Neutrophil (primary cell): ENCODE measurements at regions not wholly inside any gene's neighbourhood (a gene's known extent, or its start where the extent isn't known, plus 50 kb on each side); places are given as distances from the start of the nearest gene placed in this dataset.

Source experiments
- H3K27ac ChIP-seq: fragments of 200-600 bp; sonication (generic); 2 replicates; pipeline ENCODE4 v1.5.1; 2016; ENCODE audit warnings: mild to moderate bottlenecking, moderate library complexity
- H3K27me3 ChIP-seq: fragments of 200-600 bp; sonication (generic); 2 replicates; pipeline ENCODE4 v1.6.0; 2016; ENCODE audit warnings: mild to moderate bottlenecking
- H3K36me3 ChIP-seq: fragments of 200-600 bp; sonication (generic); 2 replicates; pipeline ENCODE4 v1.5.1; 2017
- H3K4me1 ChIP-seq, 2 experiments: fragments of 200-600 bp in 1 of 2; sonication (generic) in 1 of 2; 1 replicate in 1 of 2; 2 replicates in 1 of 2; pipeline versions ENCODE4 v1.5.1 to v1.6.1; 2013 to 2016; ENCODE audit warnings: low read depth in 1 of 2, low read length in 1 of 2, mild to moderate bottlenecking in 1 of 2, moderate library complexity in 1 of 2; ENCODE audit not compliant: control insufficient read depth in 1 of 2, insufficient read depth in 1 of 2
- H3K4me3 ChIP-seq, 2 experiments: fragments of 200-600 bp in 1 of 2; sonication (generic) in 1 of 2; 1 replicate in 1 of 2; 2 replicates in 1 of 2; pipeline ENCODE4 v1.5.1; 2013 to 2016; ENCODE audit warnings: low read depth in 1 of 2, low read length in 1 of 2, mild to moderate bottlenecking in 1 of 2, moderate library complexity in 1 of 2
- H3K9me3 ChIP-seq: fragments of 200-600 bp; sonication (generic); 2 replicates; pipeline ENCODE4 v1.5.1; 2016
- CTCF ChIP-seq: fragments of 200-600 bp; sonication (generic); IDR thresholded peaks from 2 replicates; pipeline ENCODE4 v1.5.1; 2016; ENCODE audit warnings: antibody characterized with exemption

DNA sequence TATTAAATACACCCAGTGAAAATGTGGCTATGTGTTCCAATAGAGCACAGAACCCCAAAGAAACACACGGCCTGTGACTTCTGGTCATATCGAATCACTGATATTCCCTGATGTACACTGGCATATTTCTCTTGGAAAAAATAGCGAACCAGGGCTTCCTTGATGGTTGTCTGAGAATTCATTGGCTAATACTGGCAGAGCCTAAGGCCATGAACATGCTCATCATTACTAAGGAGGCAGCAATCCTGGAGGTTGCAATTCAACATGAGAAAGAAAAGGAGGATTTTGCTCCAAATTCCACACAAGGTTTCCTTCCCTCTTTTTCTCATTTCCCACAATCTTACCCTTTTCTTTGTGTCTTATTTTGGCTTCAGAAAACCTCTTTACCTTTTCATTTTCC is 212.9 kb upstream of the HMGA2 start:
- H3K4me3 ChIP-seq, result no peak overlapping the region
- H3K36me3 ChIP-seq, result no peaks in the 10 kb centered on the region
- no peak for TF ChIP-seq CTCF
- no peaks in the 10 kb centered on the region for H3K27me3 ChIP-seq
- H3K9me3 ChIP-seq, result no peaks in the 10 kb centered on the region
- H3K4me1 ChIP-seq, result peaks cover 23% of the 10 kb centered on the region in 2 experiments
- H3K27ac ChIP-seq, result no peak overlapping the region

DNA sequence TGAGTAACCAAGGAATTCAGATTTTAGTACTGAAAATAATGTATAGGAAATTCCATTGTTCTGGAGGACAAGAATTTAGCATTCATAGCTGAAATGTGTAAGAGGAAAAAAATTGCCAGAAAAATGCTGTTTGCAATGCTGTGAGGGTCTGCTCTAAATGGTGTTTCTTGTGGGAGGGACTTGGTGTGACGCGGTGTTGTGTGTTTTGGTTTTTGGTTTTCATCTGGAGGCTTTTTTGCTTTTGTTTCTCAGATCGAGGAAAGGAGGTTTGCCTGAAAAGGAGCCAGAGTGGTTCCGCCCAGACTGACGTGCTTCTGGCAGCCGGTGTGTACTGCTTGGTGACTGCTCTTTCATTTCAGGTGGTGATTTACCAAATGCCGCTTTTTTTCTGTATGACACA is 211.8 kb upstream of the HMGA2 start:
- Histone ChIP-seq H3K4me3 (no peak overlapping the region), H3K9me3 (no peaks in the 10 kb centered on the region), H3K27ac (no peak overlapping the region), H3K4me1 (peaks cover 23% of the 10 kb centered on the region in 2 experiments), H3K36me3 (no peaks in the 10 kb centered on the region), H3K27me3 (peaks cover 7% of the 10 kb centered on the region)
- TF ChIP-seq CTCF, result no peak

DNA sequence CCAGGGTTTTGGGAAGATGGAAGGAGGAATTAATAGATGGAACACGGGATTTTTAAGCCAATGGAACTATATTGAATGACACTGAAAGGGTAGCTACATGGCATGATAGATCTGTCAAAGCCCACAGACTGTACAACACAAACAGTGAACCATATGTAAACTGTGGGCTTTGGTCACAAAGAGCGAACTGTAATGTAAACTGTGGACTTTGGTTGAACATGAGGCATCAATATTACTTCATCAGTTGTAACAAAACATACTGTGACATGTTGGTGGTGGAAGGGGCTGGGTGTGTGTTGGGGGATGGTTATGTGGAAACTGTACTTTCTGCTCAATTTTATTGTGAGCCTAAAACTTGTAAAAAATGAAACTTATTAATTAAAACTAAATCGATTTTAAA is 210.6 kb upstream of the HMGA2 start:
- TF ChIP-seq CTCF, result no peak
- Histone ChIP-seq H3K9me3 (no peaks in the 10 kb centered on the region), H3K27ac (peak overlapping the region; percentile 82), H3K27me3 (peaks cover 13% of the 10 kb centered on the region), H3K4me3 (no peak overlapping the region), H3K36me3 (no peaks in the 10 kb centered on the region), H3K4me1 (peaks cover 23% of the 10 kb centered on the region in 2 experiments)

GRCh38 chr12:65614259-65614889 is 209.9 kb upstream of the HMGA2 start:
- Histone ChIP-seq H3K4me1 (peaks cover 23% of the 10 kb centered on the region in 2 experiments), H3K27me3 (peaks cover 17% of the 10 kb centered on the region), H3K4me3 (peak overlapping the region; percentile 14 to 27), H3K9me3 (no peaks in the 10 kb centered on the region), H3K36me3 (no peaks in the 10 kb centered on the region), H3K27ac (peak overlapping the region; percentile 82)
- TF ChIP-seq CTCF, result no peak

DNA sequence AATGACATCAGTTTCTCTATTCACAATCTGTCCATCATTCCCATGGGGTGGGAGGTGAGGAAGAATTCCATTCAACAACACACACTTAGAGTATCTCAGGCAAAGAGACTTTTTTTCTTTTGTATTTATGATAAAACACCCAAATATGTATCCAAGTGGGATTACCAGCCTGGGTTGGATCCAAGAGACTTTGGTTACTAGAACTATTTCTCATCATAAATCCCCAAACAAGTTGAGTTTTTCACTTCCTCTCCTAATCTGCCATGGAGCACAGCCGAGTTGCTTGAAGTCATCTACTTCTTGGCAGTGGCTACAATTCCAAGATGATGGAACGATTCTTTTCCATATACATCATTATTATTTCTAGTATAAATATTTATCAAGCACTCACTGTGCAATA is 209.2 kb upstream of the HMGA2 start:
- Histone ChIP-seq H3K4me1 (peaks cover 23% of the 10 kb centered on the region in 2 experiments), H3K9me3 (no peaks in the 10 kb centered on the region), H3K4me3 (no peak overlapping the region), H3K27me3 (peaks cover 25% of the 10 kb centered on the region), H3K36me3 (no peaks in the 10 kb centered on the region), H3K27ac (peak overlapping the region; percentile 82)
- TF ChIP-seq CTCF, result no peak
